Mucosa of descending colon (tissue), 3 donors: ENCODE measurements at regions not wholly inside any gene's neighbourhood (a gene's known extent, or its start where the extent isn't known, plus 50 kb on each side); places are given as distances from the start of the nearest gene placed in this dataset.

Experiments
- ATAC-seq: fragments of 200-7000 bp; cut with Tn5 transposase; one replicate; pipeline ENCODE4 v1.9.1; 2020; ENCODE audit warnings: mild to moderate bottlenecking, moderate library complexity
- DNase-seq, 3 donors: peaks; one replicate each; pipeline ENCODE4 v3.0.0-alpha.2; 2020
- H3K36me3 ChIP-seq: fragments of 200-600 bp; one replicate; pipeline ENCODE4 v1.8.0; 2021; ENCODE audit warnings: low read depth, mild to moderate bottlenecking
- H3K4me1 ChIP-seq: fragments of 200-600 bp; one replicate; pipeline ENCODE4 v1.8.0; 2021; ENCODE audit warnings: low read depth, mild to moderate bottlenecking
- H3K4me3 ChIP-seq: fragments of 200-600 bp; one replicate; pipeline ENCODE4 v1.8.0; 2021; ENCODE audit warnings: mild to moderate bottlenecking
- H3K9me3 ChIP-seq: fragments of 200-600 bp; one replicate; pipeline ENCODE4 v1.8.0; 2021; ENCODE audit warnings: mild to moderate bottlenecking
- intact Hi-C, 2 donors: fragments of 100-400 bp; cut with DNase I in 1 of 2; cut with micrococcal nuclease in 1 of 2; formaldehyde crosslinking; loops; one replicate each; pipeline versions ENCODE4 v1.11.0 to v1.11.1; 2022; cut with DNase I, micrococcal nuclease
- TF ChIP-seq, protein P1 (sequence below): fragments of 200-600 bp; IDR thresholded peaks from one replicate; pipeline ENCODE4 v1.8.0; 2022; ENCODE audit warnings: antibody characterized with exemption, mild to moderate bottlenecking
- donor health status: DM: no; HTN: no; CAD: no; lungs with moderate emphysema.
- donor health status: DM: no; HTN: no; CAD: no.
- donor health status: DM: no; HTN: yes; CAD: no.

GRCh38 chr2:144304202-144304601 is 215.7 kb downstream of the ZEB2 start:
- ATAC-seq (no peak), DNase-seq (no peak)
- H3K4me3 ChIP-seq = no peak overlapping the region
- no peaks in the 10 kb centered on the region for H3K36me3 ChIP-seq
- TF ChIP-seq, protein P1, sequence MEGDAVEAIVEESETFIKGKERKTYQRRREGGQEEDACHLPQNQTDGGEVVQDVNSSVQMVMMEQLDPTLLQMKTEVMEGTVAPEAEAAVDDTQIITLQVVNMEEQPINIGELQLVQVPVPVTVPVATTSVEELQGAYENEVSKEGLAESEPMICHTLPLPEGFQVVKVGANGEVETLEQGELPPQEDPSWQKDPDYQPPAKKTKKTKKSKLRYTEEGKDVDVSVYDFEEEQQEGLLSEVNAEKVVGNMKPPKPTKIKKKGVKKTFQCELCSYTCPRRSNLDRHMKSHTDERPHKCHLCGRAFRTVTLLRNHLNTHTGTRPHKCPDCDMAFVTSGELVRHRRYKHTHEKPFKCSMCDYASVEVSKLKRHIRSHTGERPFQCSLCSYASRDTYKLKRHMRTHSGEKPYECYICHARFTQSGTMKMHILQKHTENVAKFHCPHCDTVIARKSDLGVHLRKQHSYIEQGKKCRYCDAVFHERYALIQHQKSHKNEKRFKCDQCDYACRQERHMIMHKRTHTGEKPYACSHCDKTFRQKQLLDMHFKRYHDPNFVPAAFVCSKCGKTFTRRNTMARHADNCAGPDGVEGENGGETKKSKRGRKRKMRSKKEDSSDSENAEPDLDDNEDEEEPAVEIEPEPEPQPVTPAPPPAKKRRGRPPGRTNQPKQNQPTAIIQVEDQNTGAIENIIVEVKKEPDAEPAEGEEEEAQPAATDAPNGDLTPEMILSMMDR = no peak
- no peaks in the 10 kb centered on the region for H3K9me3 ChIP-seq
- H3K4me1 ChIP-seq = no peaks in the 10 kb centered on the region
- intact Hi-C loops = no loop called here

DNA sequence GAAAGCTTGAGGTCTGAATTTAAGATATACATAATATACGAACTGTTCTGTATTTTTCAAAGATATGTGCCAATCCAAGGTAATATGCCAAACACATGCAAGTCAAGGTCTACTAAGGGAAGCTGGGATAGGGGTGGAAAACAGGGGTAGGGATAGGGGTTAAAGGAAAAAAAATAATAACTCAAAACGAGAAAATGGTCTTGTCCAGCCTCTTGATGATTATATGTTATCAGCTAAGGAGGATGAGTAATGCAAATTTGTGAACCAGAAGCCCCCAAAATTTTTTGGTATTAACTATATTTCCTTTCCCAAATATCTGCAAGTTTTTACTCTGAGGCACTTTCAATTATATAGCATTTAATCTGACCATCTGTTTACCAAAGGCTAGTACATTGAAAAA is 219.3 kb downstream of the ZEB2 start:
- Histone ChIP-seq H3K9me3 (no peaks in the 10 kb centered on the region), H3K36me3 (no peaks in the 10 kb centered on the region), H3K4me3 (no peak overlapping the region), H3K4me1 (no peaks in the 10 kb centered on the region)
- intact Hi-C loops = no loop called here
- no peak for ATAC-seq
- TF ChIP-seq, protein P1 = no peak
- no peak for DNase-seq

DNA sequence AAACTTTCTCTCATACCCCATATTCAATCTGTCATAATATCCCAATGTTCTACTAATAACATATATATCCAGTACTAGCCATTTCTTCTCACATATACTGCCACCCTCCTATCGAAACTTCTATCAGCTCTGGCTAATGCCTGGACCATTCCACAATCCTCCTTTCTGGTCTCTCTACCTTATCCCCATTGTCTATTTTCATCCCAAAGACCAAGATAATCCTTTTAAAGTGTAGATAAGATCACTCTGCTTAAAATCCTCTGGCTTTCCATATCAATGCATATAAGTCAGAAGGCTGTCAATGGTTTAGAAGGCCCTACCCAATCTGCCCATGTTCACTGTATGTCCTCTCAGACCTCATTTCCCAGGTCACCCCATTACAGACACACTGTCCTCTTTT is 229.6 kb downstream of the ZEB2 start:
- Histone ChIP-seq H3K4me3 (no peak overlapping the region), H3K9me3 (no peaks in the 10 kb centered on the region), H3K4me1 (no peaks in the 10 kb centered on the region), H3K36me3 (no peaks in the 10 kb centered on the region)
- intact Hi-C loops = no loop called here
- TF ChIP-seq, protein P1 = no peak
- no peak for ATAC-seq
- no peak for DNase-seq

DNA sequence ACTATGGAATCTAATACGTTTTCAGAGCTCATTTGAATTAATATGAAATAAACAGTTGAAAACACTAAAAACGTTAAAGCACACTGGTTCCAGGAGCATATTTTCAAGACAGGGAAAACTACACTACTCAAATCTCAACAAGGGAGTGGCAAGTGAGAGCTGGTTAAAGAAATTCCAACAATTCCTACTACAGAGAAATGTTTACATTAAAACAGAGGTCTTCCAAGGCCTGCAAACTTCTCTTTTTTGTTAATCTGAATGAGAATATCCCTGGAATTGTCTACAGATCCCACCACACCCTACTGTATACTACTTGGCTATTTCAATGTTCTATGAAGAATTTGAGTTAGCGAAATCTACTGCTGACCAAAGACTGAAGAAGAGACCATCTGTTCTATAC is 231.5 kb downstream of the ZEB2 start:
- H3K4me3 ChIP-seq = no peak overlapping the region
- no peaks in the 10 kb centered on the region for H3K9me3 ChIP-seq
- no peak for DNase-seq
- H3K4me1 ChIP-seq = no peaks in the 10 kb centered on the region
- intact Hi-C loops = no loop called here
- H3K36me3 ChIP-seq = no peaks in the 10 kb centered on the region
- no peak for ATAC-seq
- TF ChIP-seq, protein P1 = no peak

DNA sequence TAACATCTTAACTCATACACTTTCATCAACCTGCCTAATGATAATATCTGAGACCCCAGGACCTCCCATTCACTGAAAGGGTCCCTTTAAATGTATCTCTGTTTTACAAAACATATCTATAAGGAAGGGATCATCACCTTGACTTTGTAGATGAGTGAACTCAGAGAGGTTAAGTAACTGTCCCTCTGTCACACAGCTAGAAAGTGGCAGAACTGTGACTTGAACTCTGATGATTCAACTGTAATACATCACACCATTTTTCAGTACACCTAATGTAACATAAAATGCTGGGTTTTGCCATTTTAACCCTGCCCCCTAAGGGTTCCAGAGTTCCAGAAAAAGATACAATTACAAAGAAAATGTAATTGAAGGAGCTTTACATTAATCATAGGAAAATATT is 234.6 kb downstream of the ZEB2 start:
- DNase-seq = no peak
- intact Hi-C loops = no loop called here
- H3K9me3 ChIP-seq = no peaks in the 10 kb centered on the region
- H3K36me3 ChIP-seq = no peaks in the 10 kb centered on the region
- no peak for ATAC-seq
- TF ChIP-seq, protein P1 = no peak
- no peak overlapping the region for H3K4me3 ChIP-seq
- H3K4me1 ChIP-seq = no peaks in the 10 kb centered on the region

GRCh38 chr2:144281476-144281875 is 238.4 kb downstream of the ZEB2 start:
- H3K36me3 ChIP-seq = no peaks in the 10 kb centered on the region
- TF ChIP-seq, protein P1 = no peak
- ATAC-seq (no peak), DNase-seq (no peak)
- no peaks in the 10 kb centered on the region for H3K4me1 ChIP-seq
- intact Hi-C loops = no loop called here
- H3K4me3 ChIP-seq = no peak overlapping the region
- H3K9me3 ChIP-seq = no peaks in the 10 kb centered on the region
